Right renal cortex interstitium (tissue), 3 donors: ENCODE measurements at regions not wholly inside any gene's neighbourhood (a gene's known extent, or its start where the extent isn't known, plus 50 kb on each side); places are given as distances from the start of the nearest gene placed in this dataset.

ENCODE experiments used
- DNase-seq, 3 donors: peaks; one replicate each; pipeline ENCODE4 v3.0.0-alpha.2; 2013; ENCODE audit warnings: low read depth in 3 of 3, low spot score in 2 of 3

GRCh38 chr18:39636931-39637330, 2071.3 kb upstream of the CELF4 start:
- DNase-seq: no peak

DNA sequence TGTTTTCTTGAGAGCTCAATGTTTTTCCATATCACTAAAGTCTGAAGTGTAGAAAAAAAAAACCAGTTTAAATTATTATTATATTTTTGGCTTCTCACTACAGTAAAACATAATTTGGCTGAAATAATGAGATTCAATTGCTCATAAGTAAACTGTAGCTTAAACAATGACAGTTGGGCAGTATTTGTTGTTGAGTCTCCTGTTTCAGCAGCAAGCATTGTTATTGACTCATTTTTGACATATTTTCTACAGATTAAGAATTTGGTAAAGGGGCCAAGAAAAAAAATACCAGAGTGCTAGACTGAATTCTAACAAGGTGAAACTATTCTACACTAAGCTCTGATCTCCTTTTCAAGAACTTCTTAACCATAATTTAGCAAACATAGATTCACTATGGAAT, 2070.4 kb upstream of the CELF4 start:
- no peak for DNase-seq

GRCh38 chr18:39635192-39635591, 2069.6 kb upstream of the CELF4 start:
- no peak for DNase-seq

DNA sequence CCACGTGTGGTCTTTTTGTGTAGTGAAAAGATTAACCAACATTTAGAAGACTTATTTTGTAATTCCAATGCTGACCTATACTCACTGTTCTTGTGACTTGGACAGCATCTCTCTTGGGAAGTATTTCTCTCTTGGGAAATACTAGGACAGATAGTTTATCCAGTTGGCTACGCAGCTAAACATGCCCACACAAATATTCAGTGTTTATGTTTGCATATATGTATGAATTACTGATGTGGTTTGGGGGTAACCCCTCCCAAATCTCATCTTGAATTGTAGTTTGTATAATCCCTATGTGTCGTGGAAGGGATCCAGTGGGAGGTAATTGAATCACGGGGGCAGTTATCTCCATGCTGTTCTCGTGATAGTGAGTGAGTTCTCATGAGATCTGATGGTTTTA, 2062.3 kb upstream of the CELF4 start:
- no peak for DNase-seq

DNA sequence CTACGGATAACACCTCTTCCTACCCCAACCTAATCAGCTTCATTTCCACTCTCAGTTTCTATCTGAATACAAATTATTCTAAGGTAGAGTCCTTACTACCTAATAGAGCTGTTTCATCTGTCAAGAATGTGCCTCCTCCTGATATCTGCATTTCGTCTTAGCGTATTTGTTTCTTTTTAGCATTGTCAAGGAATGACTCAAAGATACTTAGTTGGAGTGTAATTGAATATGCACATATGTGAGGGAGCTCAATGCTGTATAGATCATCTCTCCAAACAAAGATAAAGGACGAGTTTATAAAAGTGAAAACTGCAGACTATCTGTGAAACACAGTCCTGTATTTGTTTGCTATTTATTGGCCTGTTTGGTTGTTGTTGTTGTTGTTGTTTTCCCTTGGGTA, 2059.4 kb upstream of the CELF4 start:
- DNase-seq: no peak

- DNase-seq: no peak
Observed at GRCh38 chr18:39622431-39622830, 2056.8 kb upstream of the CELF4 start.

DNA sequence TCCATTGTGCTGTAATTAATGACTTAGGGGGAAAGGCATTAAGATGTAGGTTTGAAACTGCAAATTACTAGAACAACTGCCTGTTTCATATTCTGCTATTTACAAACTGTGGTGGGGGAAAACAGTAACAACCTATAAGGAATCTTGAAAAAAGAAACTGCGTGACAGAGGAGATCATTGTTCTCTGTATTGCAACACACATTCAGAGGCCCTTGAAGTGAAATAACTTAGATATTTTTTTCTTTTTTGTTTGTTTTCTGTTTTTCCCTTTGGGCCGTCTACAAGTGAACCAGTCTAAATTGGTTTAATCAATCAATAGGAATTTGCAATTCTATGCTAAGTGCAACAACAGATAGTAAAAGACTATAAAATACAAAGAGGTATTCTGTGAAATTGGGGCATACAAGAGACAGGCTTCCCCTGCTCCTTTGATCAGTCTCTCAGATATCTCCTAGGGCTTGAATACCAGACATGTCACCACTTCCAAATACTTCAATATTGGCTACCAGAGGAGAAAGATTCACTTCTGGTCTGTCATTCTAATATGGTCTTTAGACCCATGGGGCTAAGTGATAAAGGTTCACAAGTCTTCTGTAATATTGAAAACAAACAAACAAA, 2055.1 kb upstream of the CELF4 start:
- DNase-seq: no peak

DNA sequence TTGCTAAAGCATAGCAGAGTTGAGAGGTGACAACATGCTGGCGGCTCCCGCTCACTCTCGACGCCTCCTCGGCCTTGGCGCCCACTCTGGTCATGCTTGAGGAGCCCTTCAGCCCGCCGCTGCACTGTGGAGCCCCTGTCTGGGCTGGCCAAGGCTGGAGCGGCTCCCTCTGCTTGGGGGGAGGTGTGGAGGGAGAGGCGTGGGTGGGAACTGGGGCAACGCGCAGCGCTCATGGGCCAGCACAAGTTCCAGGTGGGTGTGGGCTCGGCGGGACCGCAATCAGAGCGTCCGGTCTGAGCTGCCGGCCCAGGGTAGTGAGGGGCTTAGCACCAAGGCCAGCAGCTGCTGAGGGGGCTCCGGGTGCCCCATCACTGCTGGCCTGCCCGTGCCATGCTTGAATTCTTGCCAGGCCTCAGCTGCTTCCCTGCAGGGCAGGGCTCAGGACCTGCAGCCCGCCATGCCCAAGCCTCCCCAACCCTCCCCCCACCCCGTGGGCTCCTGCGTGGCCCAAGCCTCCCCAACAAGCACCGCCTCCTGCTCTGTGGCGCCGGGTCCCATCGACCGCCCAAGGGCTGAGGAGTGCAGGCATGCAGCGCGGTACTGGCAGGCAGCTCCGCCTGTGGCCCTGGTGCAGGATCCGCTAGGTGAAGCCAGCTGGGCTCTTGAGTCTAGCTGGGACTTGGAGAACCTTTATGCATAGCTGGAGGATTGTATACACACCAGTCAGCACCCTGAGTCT, 2052.8 kb upstream of the CELF4 start:
- DNase-seq: no peak

DNA sequence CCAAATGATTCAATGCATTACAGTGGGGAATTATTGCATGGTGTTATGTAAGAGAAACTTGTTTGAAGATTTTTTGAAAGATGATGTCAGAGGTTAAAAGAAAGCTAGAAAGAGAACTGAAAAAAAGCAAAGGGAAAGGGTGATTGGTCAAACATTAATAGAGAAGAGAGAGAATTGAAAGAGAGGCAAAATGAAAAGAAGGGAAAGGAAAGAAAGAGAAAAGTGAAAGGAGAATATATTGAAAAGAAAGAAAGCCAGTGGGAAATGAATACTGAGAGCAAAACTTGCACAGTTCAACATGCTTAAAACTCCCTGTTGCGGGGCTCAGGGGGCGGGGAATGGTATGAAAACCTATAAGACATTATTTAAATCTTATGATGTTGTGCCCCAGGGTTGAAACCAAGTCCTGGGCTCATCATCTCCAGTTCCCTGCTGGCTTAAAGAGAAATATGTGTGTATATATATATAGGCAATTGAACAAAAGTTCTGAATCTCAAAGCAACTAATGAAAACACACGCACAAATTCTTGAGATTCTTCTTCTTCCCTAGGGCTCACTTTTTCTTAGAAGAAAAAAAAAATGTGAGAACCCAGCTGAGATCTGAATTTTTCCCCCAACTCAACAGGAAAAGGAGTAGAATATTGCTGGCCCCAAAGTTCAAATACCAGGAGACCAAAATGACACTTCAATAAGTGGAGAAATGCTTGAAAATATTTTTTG, 2045.9 kb upstream of the CELF4 start:
- no peak for DNase-seq

GRCh38 chr18:39607034-39607433, 2041.4 kb upstream of the CELF4 start:
- no peak for DNase-seq

DNA sequence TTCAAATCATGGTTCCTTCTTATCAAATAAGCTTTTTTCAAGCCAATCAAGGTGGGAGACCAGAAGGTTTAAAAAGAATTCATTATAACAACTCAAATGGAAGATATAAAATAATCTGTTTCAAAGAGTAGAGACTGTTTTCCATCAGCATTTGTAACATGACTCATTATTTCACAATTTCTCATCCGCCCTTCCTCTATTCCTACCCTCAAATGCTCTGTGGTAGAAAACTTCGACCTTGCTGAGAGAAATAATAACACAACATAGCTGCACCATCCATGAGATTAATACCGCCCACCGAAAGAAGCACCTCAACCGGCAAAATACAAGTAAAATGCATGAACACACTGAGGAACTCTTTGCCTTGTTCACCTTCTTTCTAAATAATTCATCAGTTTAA, 2039.2 kb upstream of the CELF4 start:
- DNase-seq: no peak

DNA sequence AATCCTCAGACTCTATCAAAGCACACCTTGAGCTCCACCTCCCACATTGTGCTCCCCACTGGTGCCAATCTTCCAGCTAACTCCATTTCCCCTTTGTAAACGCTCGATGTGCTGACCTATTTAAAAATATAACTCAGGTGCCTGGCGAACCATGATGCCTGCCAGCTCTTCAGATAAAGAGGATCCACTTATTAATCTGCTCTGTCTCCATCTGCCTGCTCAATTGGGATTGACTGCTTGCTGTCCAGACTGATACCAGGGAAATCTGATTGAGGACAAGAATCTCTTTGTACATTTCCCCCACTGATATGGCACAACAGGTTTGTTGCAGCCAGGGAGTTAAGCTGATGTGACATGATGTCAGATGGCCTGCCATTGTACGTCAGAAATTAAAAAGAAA, 2036.5 kb upstream of the CELF4 start:
- DNase-seq: no peak

- DNase-seq: no peak
Observed at GRCh38 chr18:39600894-39601293, 2035.3 kb upstream of the CELF4 start.

GRCh38 chr18:39599251-39599650, 2033.7 kb upstream of the CELF4 start:
- no peak for DNase-seq

GRCh38 chr18:39596891-39597290, 2031.3 kb upstream of the CELF4 start:
- DNase-seq: no peak

- DNase-seq: no peak
Observed at GRCh38 chr18:39596221-39596620, 2030.6 kb upstream of the CELF4 start.

DNA sequence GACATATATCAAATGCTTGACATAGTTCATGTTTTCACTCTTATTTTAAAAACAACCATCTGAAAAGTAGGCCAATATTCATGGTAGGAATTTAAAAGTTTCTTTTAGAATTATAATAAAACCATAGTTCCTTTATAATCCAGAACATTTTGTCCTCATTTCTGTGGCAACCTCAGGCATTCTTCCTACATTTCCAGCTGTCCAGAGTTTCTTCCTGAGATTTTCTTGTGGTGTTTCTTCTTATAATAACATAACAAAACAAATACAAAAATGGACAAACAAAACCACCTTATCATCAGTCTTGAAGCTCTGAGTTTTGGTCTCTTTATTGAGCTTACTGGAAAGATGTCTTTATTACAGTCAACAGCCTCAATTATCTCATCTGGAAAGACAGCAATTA, 2028.6 kb upstream of the CELF4 start:
- DNase-seq: no peak

DNA sequence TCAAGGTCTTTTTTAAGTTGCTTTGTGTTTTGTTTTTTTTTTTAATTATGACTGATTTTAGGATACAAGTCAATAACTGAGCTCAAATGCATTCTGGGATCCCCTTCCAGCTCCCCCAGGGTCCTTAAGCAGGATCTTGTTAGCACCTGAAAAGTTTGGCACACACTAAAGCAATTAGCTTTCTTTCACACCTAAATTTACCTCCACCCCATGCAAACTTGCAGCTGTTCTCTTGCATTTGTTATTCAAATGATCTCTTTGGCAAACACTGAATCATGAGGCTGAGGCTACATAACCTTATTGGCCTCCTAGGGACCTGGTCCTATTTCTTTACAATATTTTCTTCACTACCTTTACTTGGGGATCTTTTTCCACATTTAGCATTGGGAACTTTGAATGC, 2026.1 kb upstream of the CELF4 start:
- no peak for DNase-seq

- DNase-seq: no peak
Observed at GRCh38 chr18:39589496-39589895, 2023.9 kb upstream of the CELF4 start.

GRCh38 chr18:39587586-39587985, 2022.0 kb upstream of the CELF4 start:
- DNase-seq: no peak

GRCh38 chr18:39586741-39587140, 2021.1 kb upstream of the CELF4 start:
- no peak for DNase-seq

DNA sequence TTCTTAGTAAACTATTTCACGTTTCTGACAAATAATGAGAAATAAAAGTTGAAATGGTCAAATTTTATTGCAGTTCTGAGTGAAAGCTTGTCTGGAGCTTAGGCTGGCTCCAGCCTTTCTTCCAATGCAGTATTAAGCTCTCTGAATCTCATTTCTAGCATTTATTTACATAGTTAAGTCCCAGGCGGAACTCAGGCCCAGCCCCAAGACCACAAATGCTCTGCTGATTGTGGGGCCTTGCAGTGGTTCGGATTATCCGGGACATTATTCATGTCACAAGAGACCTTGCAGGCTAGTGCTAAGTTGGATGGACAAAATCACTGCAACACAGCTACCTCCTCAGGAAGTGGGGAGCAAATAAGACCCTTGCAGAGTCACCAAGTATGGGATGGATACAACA, 2009.3 kb upstream of the CELF4 start:
- no peak for DNase-seq
